H1 (cell line): ENCODE measurements at regions not wholly inside any gene's neighbourhood (a gene's known extent, or its start where the extent isn't known, plus 50 kb on each side); places are given as distances from the start of the nearest gene placed in this dataset.
A peak's percentile ranks its signal among the peaks of the same experiment; 100 is the strongest.

Experiments used
- CTCF ChIA-PET: fragments of 300-600 bp; sonication (Branson Sonifier 250); formaldehyde crosslinking; loops from one replicate; lab custom pipeline; 2021; ENCODE audit not compliant: partially characterized antibody; lab: Charles Lee
- POLR2A ChIA-PET: fragments of 300-600 bp; sonication (Branson Sonifier 250); formaldehyde crosslinking; loops from one replicate; lab custom pipeline; 2021; ENCODE audit warnings: inconsistent platforms; ENCODE audit not compliant: partially characterized antibody; lab: Charles Lee
- DNase-seq, 2 experiments: peaks; one replicate each; pipeline versions ENCODE4 v3.0.0 to v3.0.0-alpha.2; 2010 to 2022; ENCODE audit warnings: low spot score in 2 of 2, low read depth in 1 of 2, mixed read lengths in 1 of 2
- FAIRE-seq: peaks from 2 replicates; lab custom pipeline; 2011; peaks lifted over from hg19 to GRCh38; lab: Jason Lieb, UNC
- H2AFZ ChIP-seq: 2 replicates; pipeline ENCODE4 v1.8.1; 2012; ENCODE audit warnings: low read length, inconsistent platforms
- H2AK5ac ChIP-seq: 2 replicates; pipeline ENCODE4 v1.6.1; 2013; ENCODE audit warnings: low read depth, low read length
- H2BK120ac ChIP-seq: replicated peaks from 2 replicates; pipeline ENCODE3; 2013; ENCODE audit warnings: low read depth, low read length, inconsistent platforms
- H2BK12ac ChIP-seq: 2 replicates; pipeline ENCODE4 v1.6.1; 2013; ENCODE audit warnings: low read depth, low read length
- H2BK15ac ChIP-seq: 2 replicates; pipeline ENCODE4 v1.6.1; 2013; ENCODE audit warnings: low read length
- H2BK20ac ChIP-seq: 2 replicates; pipeline ENCODE4 v1.6.1; 2013; ENCODE audit warnings: low read length
- H2BK5ac ChIP-seq: 2 replicates; pipeline ENCODE4 v1.6.1; 2013; ENCODE audit warnings: low read depth, low read length
- H3K14ac ChIP-seq: 2 replicates; pipeline ENCODE4 v1.6.1; 2013; ENCODE audit warnings: inconsistent platforms; ENCODE audit not compliant: insufficient read length
- H3K18ac ChIP-seq: 2 replicates; pipeline ENCODE4 v1.6.1; 2013; ENCODE audit warnings: low read length; ENCODE audit errors: extremely low read depth
- H3K23ac ChIP-seq: 2 replicates; pipeline ENCODE4 v1.6.1; 2013; ENCODE audit warnings: inconsistent platforms; ENCODE audit not compliant: insufficient read length
- H3K23me2 ChIP-seq: 2 replicates; pipeline ENCODE4 v1.6.1; 2013; ENCODE audit warnings: low read depth, low read length
- H3K27ac ChIP-seq: 2 replicates; pipeline ENCODE4 v1.6.1; 2011; ENCODE audit warnings: low read depth, low read length, inconsistent platforms
- H3K27me3 ChIP-seq, 4 experiments: replicated peaks in 1 of 4; 1 replicate in 1 of 4; 2 replicates in 3 of 4; pipeline versions ENCODE4 v1.6.1 to v1.8.1; 2011 to 2013; ENCODE audit warnings: low read length in 3 of 4, mild to moderate bottlenecking in 3 of 4, inconsistent platforms in 2 of 4, mixed read lengths in 2 of 4, moderate library complexity in 1 of 4; ENCODE audit not compliant: control insufficient read depth in 3 of 4, insufficient read depth in 3 of 4; ENCODE audit errors: extremely low read depth in 1 of 4
- H3K36me3 ChIP-seq, 4 experiments: 2 replicates each; pipeline versions ENCODE4 v1.6.1 to v1.8.1; 2011 to 2013; ENCODE audit warnings: mild to moderate bottlenecking in 4 of 4, low read length in 3 of 4, moderate library complexity in 2 of 4, control low read depth in 1 of 4, inconsistent platforms in 1 of 4; ENCODE audit not compliant: insufficient read depth in 4 of 4, control insufficient read depth in 2 of 4
- H3K4ac ChIP-seq: replicated peaks from 2 replicates; pipeline ENCODE3; 2013; ENCODE audit warnings: low read length, low read depth, mixed read lengths, inconsistent platforms; ENCODE audit not compliant: insufficient read length
- H3K4me1 ChIP-seq, 4 experiments: replicated peaks in 1 of 4; 1 replicate in 1 of 4; 2 replicates in 3 of 4; pipeline versions ENCODE4 v1.6.1 to v1.8.1; 2011 to 2013; ENCODE audit warnings: low read length in 3 of 4, inconsistent platforms in 2 of 4, mixed read lengths in 1 of 4; ENCODE audit not compliant: insufficient read depth in 4 of 4, control insufficient read depth in 3 of 4
- H3K4me2 ChIP-seq, 2 experiments: 2 replicates each; pipeline versions ENCODE4 v1.6.1 to v1.8.1; 2011 to 2013; ENCODE audit warnings: low read depth in 2 of 2, low read length in 2 of 2, control low read depth in 1 of 2, inconsistent platforms in 1 of 2, mild to moderate bottlenecking in 1 of 2; ENCODE audit not compliant: insufficient read depth in 1 of 2
- H3K4me3 ChIP-seq, 4 experiments: fragments of 200-600, 300-600 bp in 1 of 4; sonication (generic), shearing (Covaris generic), sonication (Bioruptor Twin) in 1 of 4; 2 replicates each; pipeline versions ENCODE4 v1.5.1 to v1.8.1; 2011 to 2016; ENCODE audit warnings: low read length in 4 of 4, low read depth in 3 of 4, control low read depth in 2 of 4, inconsistent platforms in 2 of 4, mild to moderate bottlenecking in 2 of 4, mixed read lengths in 1 of 4, moderate library complexity in 1 of 4; ENCODE audit not compliant: insufficient read depth in 2 of 4; ENCODE audit errors: extremely low read depth in 1 of 4
- H3K56ac ChIP-seq: replicated peaks from 2 replicates; pipeline ENCODE3; 2013; ENCODE audit warnings: low read depth, mild to moderate bottlenecking, mixed read lengths, low read length, inconsistent platforms; ENCODE audit not compliant: insufficient read length
- H3K79me1 ChIP-seq: 2 replicates; pipeline ENCODE4 v1.6.1; 2013; ENCODE audit warnings: low read depth, low read length, control low read depth
- H3K79me2 ChIP-seq, 2 experiments: 2 replicates each; pipeline versions ENCODE4 v1.6.1 to v1.8.1; 2012 to 2013; ENCODE audit warnings: low read length in 2 of 2, mild to moderate bottlenecking in 2 of 2, inconsistent platforms in 1 of 2; ENCODE audit not compliant: insufficient read depth in 2 of 2, control insufficient read depth in 1 of 2
- H3K9ac ChIP-seq, 4 experiments: replicated peaks in 1 of 4; 1 replicate in 1 of 4; 2 replicates in 3 of 4; pipeline versions ENCODE4 v1.6.1 to v1.8.1; 2011 to 2013; ENCODE audit warnings: low read depth in 3 of 4, low read length in 3 of 4, control low read depth in 2 of 4, mild to moderate bottlenecking in 2 of 4, moderate library complexity in 2 of 4, inconsistent platforms in 1 of 4; ENCODE audit errors: extremely low read depth in 1 of 4
- H3K9me3 ChIP-seq, 2 experiments: 2 replicates each; pipeline versions ENCODE4 v1.6.1 to v1.8.1; 2012 to 2013; ENCODE audit warnings: mild to moderate bottlenecking in 2 of 2, moderate library complexity in 2 of 2, control low read depth in 1 of 2, inconsistent platforms in 1 of 2, low read depth in 1 of 2, low read length in 1 of 2, mixed read lengths in 1 of 2; ENCODE audit not compliant: insufficient read depth in 2 of 2
- H4K20me1 ChIP-seq, 2 experiments: replicated peaks in 1 of 2; 2 replicates each; pipeline versions ENCODE3 to v1.8.1; 2011 to 2013; ENCODE audit warnings: inconsistent platforms in 2 of 2, low read length in 2 of 2, mild to moderate bottlenecking in 1 of 2; ENCODE audit not compliant: insufficient read depth in 2 of 2, control insufficient read depth in 1 of 2
- H4K5ac ChIP-seq: 2 replicates; pipeline ENCODE4 v1.6.1; 2013; ENCODE audit warnings: low read length, low read depth, mixed read lengths, inconsistent platforms; ENCODE audit not compliant: insufficient read length
- H4K8ac ChIP-seq: 2 replicates; pipeline ENCODE4 v1.8.0; 2013; ENCODE audit warnings: mild to moderate bottlenecking, moderate library complexity, low read length, inconsistent platforms; ENCODE audit not compliant: insufficient read depth; ENCODE audit errors: extremely low read depth
- H4K91ac ChIP-seq: replicated peaks from 2 replicates; pipeline ENCODE3; 2013; ENCODE audit warnings: low read length, mixed read lengths, inconsistent platforms; ENCODE audit not compliant: insufficient read length
- CEBPB ChIP-seq: IDR thresholded peaks from 2 replicates; pipeline ENCODE4 v1.6.1; 2012; ENCODE audit warnings: low read depth, low read length
- E2F6 ChIP-seq: IDR thresholded peaks from 2 replicates; pipeline ENCODE4 v1.6.1; 2012; ENCODE audit warnings: inconsistent platforms
- NRF1 ChIP-seq: IDR thresholded peaks from 2 replicates; pipeline ENCODE4 v1.6.1; 2011; ENCODE audit warnings: mild to moderate bottlenecking, low read depth, low read length, improper control_type of control experiment
- RAD21 ChIP-seq, 2 experiments: IDR thresholded peaks in 1 of 2; conservative IDR thresholded peaks in 1 of 2; 2 replicates each; pipeline ENCODE4 v1.6.1; 2011; ENCODE audit warnings: low read depth in 2 of 2, low read length in 2 of 2, improper control_type of control experiment in 1 of 2, inconsistent platforms in 1 of 2, mild to moderate bottlenecking in 1 of 2, moderate library complexity in 1 of 2
- WGBS, 2 experiments: shearing (Covaris generic) in 1 of 2; methylation state at CpG; one replicate each; pipeline versions ENCODE4 v1.1.6 to v1.1.7; 2013 to 2015; ENCODE audit warnings: low lambda C conversion rate in 2 of 2, mixed read lengths in 2 of 2, inconsistent platforms in 1 of 2, low coverage in 1 of 2, missing lambda C conversion rate in 1 of 2; ENCODE audit not compliant: insufficient replicate concordance in 2 of 2, insufficient coverage in 1 of 2, insufficient read length in 1 of 2; ENCODE audit errors: extremely low coverage in 1 of 2, missing lambda C conversion rate in 1 of 2; 5-methylcytosine and 5-hydroxymethylcytosine counted together
- TF ChIP-seq, protein P1 (sequence below), 3 experiments: IDR thresholded peaks; 1 replicate in 2 of 3; 2 replicates in 1 of 3; pipeline versions ENCODE4 v1.5.1 to v1.6.1; 2011; ENCODE audit warnings: low read length in 3 of 3, mild to moderate bottlenecking in 3 of 3, inconsistent platforms in 2 of 3, low read depth in 1 of 3, moderate library complexity in 1 of 3; ENCODE audit not compliant: insufficient read depth in 1 of 3; ENCODE audit errors: control extremely low read depth in 1 of 3

DNA sequence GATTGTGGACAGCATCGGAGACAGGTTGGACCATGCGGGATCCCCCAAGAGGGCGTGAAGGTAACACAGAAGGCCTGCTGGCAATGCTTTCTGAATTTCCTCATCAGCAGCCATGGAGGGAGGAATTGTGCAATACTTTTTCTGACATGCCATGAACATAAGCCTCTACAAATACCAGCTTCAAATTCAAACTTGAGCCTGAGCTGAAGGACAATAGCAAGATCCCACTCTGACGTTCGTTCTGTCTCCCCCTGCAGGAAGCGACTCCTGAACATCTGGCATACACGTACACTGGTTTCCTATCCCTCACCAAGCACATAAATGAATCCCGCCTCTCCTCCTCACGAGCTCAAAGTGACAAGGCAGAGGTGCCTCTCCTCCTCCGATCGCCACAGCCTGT, 312.2 kb downstream of the BRD1 start:
- peak; percentile 24 for FAIRE-seq
- no peak overlapping the region for H3K23ac ChIP-seq
- WGBS, 2 experiments: 89% methylated on average over 11 of the region's 11 CpGs; no CpG with 5 or more reads in 1 of the 2 experiments

More for the DNA sequence above, 312.2 kb downstream of the BRD1 start:
- Histone ChIP-seq H4K5ac (no peak overlapping the region), H4K20me1 (no peaks in the 10 kb centered on the region), H3K27me3 (no peaks in the 10 kb centered on the region), H2AK5ac (no peak overlapping the region; the same call in 1 of the 2 replicates), H2BK12ac (peak overlapping the region; percentile 77; the same call in 1 of the 2 replicates), H3K36me3 (no peaks in the 10 kb centered on the region), H3K79me2 (no peaks in the 10 kb centered on the region), H3K9ac (no peak overlapping the region), H2BK20ac (peak overlapping the region; percentile 11; the same call in 1 of the 2 replicates), H3K4me3 (no peak overlapping the region), H2BK15ac (peak overlapping the region; percentile 3; the same call in 1 of the 2 replicates), H2AFZ (no peak overlapping the region), H3K56ac (no peak overlapping the region), H4K91ac (peak overlapping the region; percentile 12), H3K4me2 (no peak overlapping the region), H3K79me1 (no peaks in the 10 kb centered on the region), H3K14ac (no peak overlapping the region), H2BK5ac (no peak overlapping the region), H3K4ac (no peak overlapping the region), H4K8ac (no peak overlapping the region), H3K27ac (no peak overlapping the region), H3K18ac (no peak overlapping the region), H3K9me3 (no peaks in the 10 kb centered on the region; a peak in 1 of 4 replicates), H2BK120ac (no peak overlapping the region), H3K23me2 (peaks cover 6% of the 10 kb centered on the region), H3K4me1 (peaks cover 4 to 15% (median 8%) of the 10 kb centered on the region in 4 experiments; a peak in 6 of 7 replicates)
- CTCF ChIA-PET: interaction anchor here (0.8 to 2.0 kb wide), 4 partner anchors 29 to 81 kb away, joined by 3 to 8 read pairs (median 4); no protein-coding TSS in a partner anchor
- POLR2A ChIA-PET: interaction anchor here (2.0 kb wide), 1 partner anchor 21 kb away, joined by 6 read pairs; no protein-coding TSS in a partner anchor
- peak in 1 of 2 experiments; percentile 7; a peak in 1 of 4 replicates for TF ChIP-seq RAD21 (IDR thresholded peaks at IDR 0.05 in 1 of 2, conservative IDR thresholded peaks at IDR 0.05 in 1 of 2; ENCODE audit: low read depth in 2 of 2, low read length in 2 of 2)
- TF ChIP-seq, protein P1, sequence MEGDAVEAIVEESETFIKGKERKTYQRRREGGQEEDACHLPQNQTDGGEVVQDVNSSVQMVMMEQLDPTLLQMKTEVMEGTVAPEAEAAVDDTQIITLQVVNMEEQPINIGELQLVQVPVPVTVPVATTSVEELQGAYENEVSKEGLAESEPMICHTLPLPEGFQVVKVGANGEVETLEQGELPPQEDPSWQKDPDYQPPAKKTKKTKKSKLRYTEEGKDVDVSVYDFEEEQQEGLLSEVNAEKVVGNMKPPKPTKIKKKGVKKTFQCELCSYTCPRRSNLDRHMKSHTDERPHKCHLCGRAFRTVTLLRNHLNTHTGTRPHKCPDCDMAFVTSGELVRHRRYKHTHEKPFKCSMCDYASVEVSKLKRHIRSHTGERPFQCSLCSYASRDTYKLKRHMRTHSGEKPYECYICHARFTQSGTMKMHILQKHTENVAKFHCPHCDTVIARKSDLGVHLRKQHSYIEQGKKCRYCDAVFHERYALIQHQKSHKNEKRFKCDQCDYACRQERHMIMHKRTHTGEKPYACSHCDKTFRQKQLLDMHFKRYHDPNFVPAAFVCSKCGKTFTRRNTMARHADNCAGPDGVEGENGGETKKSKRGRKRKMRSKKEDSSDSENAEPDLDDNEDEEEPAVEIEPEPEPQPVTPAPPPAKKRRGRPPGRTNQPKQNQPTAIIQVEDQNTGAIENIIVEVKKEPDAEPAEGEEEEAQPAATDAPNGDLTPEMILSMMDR (IDR thresholded peaks at IDR 0.05; ENCODE audit: control extremely low read depth in 1 of 3, insufficient read depth in 1 of 3, low read depth in 1 of 3, low read length in 3 of 3): peak; percentile 23 to 64 (median 42)
- peak; percentile 4; the same call in 1 of the 2 replicates for TF ChIP-seq CEBPB
- no peak for TF ChIP-seq E2F6
- TF ChIP-seq NRF1: no peak
- DNase-seq: no peak
